ENCODE measurements at regions not wholly inside any gene's neighbourhood (a gene's known extent, or its start where the extent isn't known, plus 50 kb on each side); places are given as distances from the start of the nearest gene placed in this dataset.
"Not testable (repeated sequence)": the region's sequence is repeated elsewhere in the genome, so short reads cannot be mapped to it uniquely, and the experiment has no call there.

DNA sequence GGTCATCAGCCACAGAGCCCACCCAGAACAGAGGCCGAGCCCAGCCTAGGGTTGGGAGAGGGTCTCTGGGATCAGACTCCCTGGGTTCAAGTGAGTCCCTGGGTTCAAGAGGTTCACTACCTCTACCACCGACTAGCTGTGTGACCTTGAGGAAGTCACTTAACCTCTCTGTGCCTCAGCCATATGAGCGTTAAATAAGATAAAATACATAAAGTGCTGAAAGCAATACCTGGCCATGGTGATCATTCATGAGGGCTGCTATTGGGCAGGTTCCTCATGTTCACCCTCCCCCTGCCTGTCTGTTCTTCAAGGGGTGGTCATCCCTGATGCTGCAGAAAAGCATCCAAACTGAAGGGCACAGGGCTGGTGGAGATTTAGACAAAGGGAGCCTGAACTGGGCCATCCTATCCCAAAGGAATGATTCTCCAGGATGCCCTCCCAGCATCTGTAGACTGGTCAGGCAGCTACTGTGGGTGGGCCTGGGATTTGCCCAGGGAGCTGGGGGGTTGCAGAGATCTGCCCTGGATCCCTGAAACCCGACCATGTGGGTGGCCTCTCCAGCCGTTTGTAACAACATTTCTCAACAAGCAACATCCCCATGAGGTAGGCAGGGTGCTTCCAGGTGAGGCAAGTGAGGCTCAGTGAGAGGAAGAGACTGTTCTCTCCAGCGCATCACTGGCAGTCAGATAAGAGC is 196.6 kb downstream of the MATN1 start:
- DNase-seq (ENCODE audit: low read depth), result no peak
- TF ChIP-seq, protein P1, sequence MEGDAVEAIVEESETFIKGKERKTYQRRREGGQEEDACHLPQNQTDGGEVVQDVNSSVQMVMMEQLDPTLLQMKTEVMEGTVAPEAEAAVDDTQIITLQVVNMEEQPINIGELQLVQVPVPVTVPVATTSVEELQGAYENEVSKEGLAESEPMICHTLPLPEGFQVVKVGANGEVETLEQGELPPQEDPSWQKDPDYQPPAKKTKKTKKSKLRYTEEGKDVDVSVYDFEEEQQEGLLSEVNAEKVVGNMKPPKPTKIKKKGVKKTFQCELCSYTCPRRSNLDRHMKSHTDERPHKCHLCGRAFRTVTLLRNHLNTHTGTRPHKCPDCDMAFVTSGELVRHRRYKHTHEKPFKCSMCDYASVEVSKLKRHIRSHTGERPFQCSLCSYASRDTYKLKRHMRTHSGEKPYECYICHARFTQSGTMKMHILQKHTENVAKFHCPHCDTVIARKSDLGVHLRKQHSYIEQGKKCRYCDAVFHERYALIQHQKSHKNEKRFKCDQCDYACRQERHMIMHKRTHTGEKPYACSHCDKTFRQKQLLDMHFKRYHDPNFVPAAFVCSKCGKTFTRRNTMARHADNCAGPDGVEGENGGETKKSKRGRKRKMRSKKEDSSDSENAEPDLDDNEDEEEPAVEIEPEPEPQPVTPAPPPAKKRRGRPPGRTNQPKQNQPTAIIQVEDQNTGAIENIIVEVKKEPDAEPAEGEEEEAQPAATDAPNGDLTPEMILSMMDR (IDR thresholded peaks at IDR 0.05; ENCODE audit: insufficient read depth, low read length, poor library complexity, severe bottlenecking), result no peak
- no peak overlapping the region for H3K4me3 ChIP-seq (ENCODE audit: low read depth, low read length)
- no peaks in the 10 kb centered on the region for H3K36me3 ChIP-seq (ENCODE audit: control insufficient read depth, insufficient read depth, low read length)
- H3K27me3 ChIP-seq (ENCODE audit: control insufficient read depth, insufficient read depth, low read length), result no peaks in the 10 kb centered on the region

DNA sequence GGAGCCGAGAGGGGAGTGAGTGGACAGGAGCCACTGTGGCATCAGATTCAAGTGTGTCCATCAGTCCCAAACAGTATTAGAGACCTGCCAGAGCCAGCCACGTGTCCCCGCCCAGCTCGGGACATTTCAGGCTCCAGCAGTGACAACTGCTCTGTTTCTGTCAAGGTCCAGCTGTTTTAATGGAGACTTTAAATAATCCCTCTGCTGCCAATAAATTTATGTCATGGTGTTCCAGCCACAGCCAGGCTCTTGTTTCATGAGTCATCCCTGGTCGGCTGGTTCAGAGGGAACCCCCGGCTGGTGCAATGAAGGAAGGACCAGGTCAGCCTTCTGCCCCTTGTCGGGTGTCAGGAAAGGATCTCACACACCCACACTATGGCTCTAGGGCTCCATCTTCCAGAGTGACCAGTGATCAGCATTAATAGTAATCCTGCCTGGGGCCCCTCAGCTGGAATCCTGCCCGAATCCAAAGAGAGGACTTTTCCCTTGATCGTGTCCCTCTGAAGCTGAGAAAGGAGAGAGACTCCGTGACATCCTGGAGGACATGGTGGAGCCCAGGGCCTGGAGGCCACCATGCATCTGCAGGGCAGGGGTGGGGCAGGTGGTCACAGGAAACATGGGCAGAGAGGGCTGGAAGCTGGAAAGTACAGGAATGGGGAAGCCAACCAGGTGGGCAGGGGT is 197.3 kb downstream of the MATN1 start:
- Histone ChIP-seq H3K4me3 (ENCODE audit: low read depth, low read length) (no peak overlapping the region), H3K27me3 (ENCODE audit: control insufficient read depth, insufficient read depth, low read length) (no peaks in the 10 kb centered on the region), H3K36me3 (ENCODE audit: control insufficient read depth, insufficient read depth, low read length) (no peaks in the 10 kb centered on the region)
- DNase-seq (ENCODE audit: low read depth), result peak; percentile 90
- TF ChIP-seq, protein P1 (IDR thresholded peaks at IDR 0.05; ENCODE audit: insufficient read depth, low read length, poor library complexity, severe bottlenecking), result peak; percentile 3

- no peak for DNase-seq (ENCODE audit: low read depth)
- Histone ChIP-seq H3K27me3 (ENCODE audit: control insufficient read depth, insufficient read depth, low read length) (no peaks in the 10 kb centered on the region), H3K36me3 (ENCODE audit: control insufficient read depth, insufficient read depth, low read length) (no peaks in the 10 kb centered on the region), H3K4me3 (ENCODE audit: low read depth, low read length) (no peak overlapping the region)
- TF ChIP-seq, protein P1 (IDR thresholded peaks at IDR 0.05; ENCODE audit: insufficient read depth, low read length, poor library complexity, severe bottlenecking), result no peak
These were observed 197.8 kb downstream of the MATN1 start for GRCh38 chr1:30525631-30525970.

- Histone ChIP-seq H3K27me3 (ENCODE audit: control insufficient read depth, insufficient read depth, low read length) (no peaks in the 10 kb centered on the region), H3K4me3 (ENCODE audit: low read depth, low read length) (no peak overlapping the region), H3K36me3 (ENCODE audit: control insufficient read depth, insufficient read depth, low read length) (no peaks in the 10 kb centered on the region)
- no peak for DNase-seq (ENCODE audit: low read depth)
- TF ChIP-seq, protein P1 (IDR thresholded peaks at IDR 0.05; ENCODE audit: insufficient read depth, low read length, poor library complexity, severe bottlenecking), result no peak
These were observed 198.4 kb downstream of the MATN1 start for GRCh38 chr1:30524840-30525617.

DNA sequence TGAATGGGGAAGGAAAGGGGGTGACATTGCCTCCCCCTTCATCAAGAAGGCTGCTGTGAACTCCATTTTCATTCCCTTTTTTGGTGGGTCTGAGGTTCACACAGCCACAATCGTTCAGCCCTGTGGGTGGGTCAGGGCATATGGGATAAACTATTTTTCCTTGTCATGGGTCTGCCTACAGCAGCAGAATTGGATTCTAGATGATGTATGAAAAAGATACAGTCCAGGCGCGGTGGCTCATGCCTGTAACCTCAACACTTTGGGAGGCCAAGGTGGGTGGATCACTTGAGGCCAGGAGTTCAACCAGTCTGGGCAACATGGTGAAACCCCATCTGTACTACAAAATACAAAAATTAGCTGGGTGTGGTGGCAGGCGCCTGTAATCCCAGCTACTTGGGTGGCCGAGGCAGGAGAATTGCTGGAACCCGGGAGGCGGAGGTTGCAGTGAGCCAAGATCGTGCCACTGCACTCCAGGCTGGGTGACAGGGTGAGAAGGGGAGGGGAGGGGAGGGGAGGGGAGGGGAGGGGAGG is 199.3 kb downstream of the MATN1 start:
- H3K36me3 ChIP-seq (ENCODE audit: control insufficient read depth, insufficient read depth, low read length); H3K27me3 ChIP-seq (ENCODE audit: control insufficient read depth, insufficient read depth, low read length); H3K4me3 ChIP-seq (ENCODE audit: low read depth, low read length); DNase-seq (ENCODE audit: low read depth): not testable (repeated sequence)

Data from kidney epithelial cell (primary cell).